ENCODE measurements at regions not wholly inside any gene's neighbourhood (a gene's known extent, or its start where the extent isn't known, plus 50 kb on each side); places are given as distances from the start of the nearest gene placed in this dataset.
A peak's percentile ranks its signal among the peaks of the same experiment; 100 is the strongest.

GRCh38 chr2:150663143-150663542 lies 175.7 kb upstream of the RND3 start (continued):
- TF ChIP-seq POLR2AphosphoS5 (IDR thresholded peaks at IDR 0.05; ENCODE audit: low read depth, low read length), result no peak
- TF ChIP-seq SIN3A (IDR thresholded peaks at IDR 0.05; ENCODE audit: low read depth), result no peak
- peak; percentile 41; the same call in 1 of the 2 replicates for TF ChIP-seq JUND (IDR thresholded peaks at IDR 0.05)

GRCh38 chr2:150656002-150656401 lies 168.5 kb upstream of the RND3 start:
- Histone ChIP-seq H3K9me3 (ENCODE audit: control insufficient read depth in 1 of 2, insufficient read depth in 1 of 2, low read depth in 1 of 2, low read length in 2 of 2) (no peaks in the 10 kb centered on the region; a peak in 1 of 4 replicates), H3K9ac (ENCODE audit: low read length) (no peak overlapping the region), H3K4me1 (ENCODE audit: control insufficient read depth in 1 of 2, insufficient read depth in 2 of 2, low read length in 2 of 2) (no peaks in the 10 kb centered on the region), H3K27me3 (ENCODE audit: insufficient read depth, low read length) (no peaks in the 10 kb centered on the region), H2AFZ (ENCODE audit: low read depth, low read length, poor library complexity, severe bottlenecking) (no peak overlapping the region), H3K79me2 (ENCODE audit: insufficient read depth, low read length) (no peaks in the 10 kb centered on the region), H3K36me3 (ENCODE audit: control insufficient read depth in 1 of 2, insufficient read depth in 2 of 2, low read length in 2 of 2) (no peaks in the 10 kb centered on the region), H3K27ac (ENCODE audit: low read depth, low read length) (no peak overlapping the region), H4K20me1 (ENCODE audit: insufficient read depth) (no peaks in the 10 kb centered on the region), H3K4me2 (ENCODE audit: low read length) (no peak overlapping the region), H3K9me2 (ENCODE audit: insufficient read depth) (0 out of 2 replicates have a peak, but pooled peaks cover 4% of the 10 kb centered on the region), H3K4me3 (replicated peaks in 1 of 2; ENCODE audit: low read depth in 1 of 2, low read length in 2 of 2) (no peak overlapping the region)
- CTCF ChIA-PET, result no interaction called here
- intact Hi-C loops (cut with micrococcal nuclease), result no loop called here
- POLR2A ChIA-PET, result no interaction called here
- RAD21 ChIA-PET (ENCODE audit: low non-redundant PET in 1 of 2, low total read pairs in 2 of 2, uncharacterized antibody in 2 of 2, unreplicated experiment in 2 of 2), result no interaction called here
- TF ChIP-seq EZH2phosphoT487 (IDR thresholded peaks at IDR 0.05; ENCODE audit: borderline replicate concordance), result no peak
- TF ChIP-seq ZNF274 (IDR thresholded peaks at IDR 0.05; ENCODE audit: low read depth, low read length), result no peak
- TF ChIP-seq, protein P1, sequence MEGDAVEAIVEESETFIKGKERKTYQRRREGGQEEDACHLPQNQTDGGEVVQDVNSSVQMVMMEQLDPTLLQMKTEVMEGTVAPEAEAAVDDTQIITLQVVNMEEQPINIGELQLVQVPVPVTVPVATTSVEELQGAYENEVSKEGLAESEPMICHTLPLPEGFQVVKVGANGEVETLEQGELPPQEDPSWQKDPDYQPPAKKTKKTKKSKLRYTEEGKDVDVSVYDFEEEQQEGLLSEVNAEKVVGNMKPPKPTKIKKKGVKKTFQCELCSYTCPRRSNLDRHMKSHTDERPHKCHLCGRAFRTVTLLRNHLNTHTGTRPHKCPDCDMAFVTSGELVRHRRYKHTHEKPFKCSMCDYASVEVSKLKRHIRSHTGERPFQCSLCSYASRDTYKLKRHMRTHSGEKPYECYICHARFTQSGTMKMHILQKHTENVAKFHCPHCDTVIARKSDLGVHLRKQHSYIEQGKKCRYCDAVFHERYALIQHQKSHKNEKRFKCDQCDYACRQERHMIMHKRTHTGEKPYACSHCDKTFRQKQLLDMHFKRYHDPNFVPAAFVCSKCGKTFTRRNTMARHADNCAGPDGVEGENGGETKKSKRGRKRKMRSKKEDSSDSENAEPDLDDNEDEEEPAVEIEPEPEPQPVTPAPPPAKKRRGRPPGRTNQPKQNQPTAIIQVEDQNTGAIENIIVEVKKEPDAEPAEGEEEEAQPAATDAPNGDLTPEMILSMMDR (IDR thresholded peaks at IDR 0.05 in 2 of 3, conservative IDR thresholded peaks at IDR 0.05 in 1 of 3; ENCODE audit: borderline replicate concordance in 1 of 3, insufficient read depth in 1 of 3, low read depth in 2 of 3, low read length in 2 of 3), result no peak
- TF ChIP-seq SP1 (IDR thresholded peaks at IDR 0.05; ENCODE audit: low read depth), result no peak
- no peak for TF ChIP-seq FOSL1 (IDR thresholded peaks at IDR 0.05; ENCODE audit: low read depth)
- no peak for TF ChIP-seq RAD21 (IDR thresholded peaks at IDR 0.05; ENCODE audit: low read depth)
- TF ChIP-seq ATF3 (IDR thresholded peaks at IDR 0.05), result no peak
- no peak for TF ChIP-seq REST (IDR thresholded peaks at IDR 0.05; ENCODE audit: low read depth)
- TF ChIP-seq, protein P2, sequence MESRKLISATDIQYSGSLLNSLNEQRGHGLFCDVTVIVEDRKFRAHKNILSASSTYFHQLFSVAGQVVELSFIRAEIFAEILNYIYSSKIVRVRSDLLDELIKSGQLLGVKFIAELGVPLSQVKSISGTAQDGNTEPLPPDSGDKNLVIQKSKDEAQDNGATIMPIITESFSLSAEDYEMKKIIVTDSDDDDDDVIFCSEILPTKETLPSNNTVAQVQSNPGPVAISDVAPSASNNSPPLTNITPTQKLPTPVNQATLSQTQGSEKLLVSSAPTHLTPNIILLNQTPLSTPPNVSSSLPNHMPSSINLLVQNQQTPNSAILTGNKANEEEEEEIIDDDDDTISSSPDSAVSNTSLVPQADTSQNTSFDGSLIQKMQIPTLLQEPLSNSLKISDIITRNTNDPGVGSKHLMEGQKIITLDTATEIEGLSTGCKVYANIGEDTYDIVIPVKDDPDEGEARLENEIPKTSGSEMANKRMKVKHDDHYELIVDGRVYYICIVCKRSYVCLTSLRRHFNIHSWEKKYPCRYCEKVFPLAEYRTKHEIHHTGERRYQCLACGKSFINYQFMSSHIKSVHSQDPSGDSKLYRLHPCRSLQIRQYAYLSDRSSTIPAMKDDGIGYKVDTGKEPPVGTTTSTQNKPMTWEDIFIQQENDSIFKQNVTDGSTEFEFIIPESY (IDR thresholded peaks at IDR 0.05; ENCODE audit: extremely low read depth, insufficient replicate concordance, low read length), result no peak
- TF ChIP-seq SRF (IDR thresholded peaks at IDR 0.05; ENCODE audit: low read depth), result no peak
- TF ChIP-seq EZH2 (IDR thresholded peaks at IDR 0.05), result no peak
- no peak for TF ChIP-seq MAX (IDR thresholded peaks at IDR 0.05)
- TF ChIP-seq POLR2AphosphoS5 (IDR thresholded peaks at IDR 0.05; ENCODE audit: low read depth, low read length), result no peak
- TF ChIP-seq POLR2A (IDR thresholded peaks at IDR 0.05; ENCODE audit: borderline replicate concordance, extremely low read depth, insufficient read depth, insufficient read length), result no peak
- TF ChIP-seq TCF7L2 (IDR thresholded peaks at IDR 0.05; ENCODE audit: borderline replicate concordance, extremely low read depth, insufficient read depth, insufficient read length), result no peak
- no TSS peak for BruUV-seq (replicated peaks)
- no peak for DNase-seq (ENCODE audit: low read depth, low spot score)
- ATAC-seq, result no peak
